ENCODE measurements at regions not wholly inside any gene's neighbourhood (a gene's known extent, or its start where the extent isn't known, plus 50 kb on each side); places are given as distances from the start of the nearest gene placed in this dataset.
A peak's percentile ranks its signal among the peaks of the same experiment; 100 is the strongest.

DNA sequence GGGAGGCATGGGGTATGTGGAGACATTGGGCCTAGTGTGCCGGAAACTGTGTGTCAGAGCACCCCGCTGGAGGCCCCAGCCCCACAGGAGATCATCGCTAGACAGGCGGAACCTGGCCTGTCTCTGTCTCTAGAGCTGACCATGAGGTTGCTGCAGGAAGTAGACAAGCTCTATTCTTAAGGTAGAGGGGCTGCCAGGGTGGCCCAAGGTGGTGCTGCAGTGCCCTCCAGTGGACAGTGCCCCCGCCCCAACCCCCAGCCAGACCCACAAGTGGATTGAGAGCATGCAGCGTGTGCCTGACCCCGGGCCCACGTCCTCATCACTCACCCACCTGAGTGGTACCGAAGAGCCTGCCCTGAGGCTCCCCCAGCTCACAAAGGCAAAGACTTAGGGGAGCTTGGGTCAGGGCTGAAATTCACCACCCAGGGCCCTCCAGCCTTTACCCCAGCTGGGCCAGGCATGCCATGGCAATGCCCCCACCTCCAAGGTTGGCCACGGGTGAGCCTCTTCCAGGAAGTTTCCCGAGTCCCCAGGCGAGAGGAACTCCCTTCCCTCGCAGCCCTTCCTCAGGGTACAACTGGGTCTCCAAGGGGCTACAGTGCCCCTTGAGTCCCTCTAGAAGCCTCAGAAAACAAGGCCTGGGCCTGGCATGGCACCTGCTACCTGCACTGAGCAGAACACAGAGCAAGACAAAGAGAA lies 155.0 kb downstream of the TTC32 start:
- Histone ChIP-seq H3K36me3 (ENCODE audit: insufficient read depth, low read length) (no peaks in the 10 kb centered on the region), H3K9me3 (ENCODE audit: low read depth, low read length) (no peaks in the 10 kb centered on the region), H2AFZ (ENCODE audit: low read length) (no peak overlapping the region), H3K4me1 (ENCODE audit: insufficient read depth, low read length) (peaks cover 8% of the 10 kb centered on the region), H3K79me2 (ENCODE audit: insufficient read depth, low read length) (no peaks in the 10 kb centered on the region), H4K20me1 (ENCODE audit: insufficient read depth, low read length) (no peaks in the 10 kb centered on the region), H3K27ac (ENCODE audit: low read depth, low read length) (no peak overlapping the region), H3K27me3 (ENCODE audit: insufficient read depth, low read length) (no peaks in the 10 kb centered on the region), H3K4me2 (ENCODE audit: insufficient read depth, low read length) (no peak overlapping the region), H3K4me3 (ENCODE audit: insufficient read depth, low read length) (no peak overlapping the region)
- TF ChIP-seq CTCF (IDR thresholded peaks at IDR 0.05; ENCODE audit: extremely low read depth, low read depth, low read length) = peak; percentile 18
- no peak for DNase-seq (ENCODE audit: insufficient read length, low spot score, missing footprints)

GRCh38 chr2:19746137-19746600 lies 155.6 kb downstream of the TTC32 start:
- no peak for TF ChIP-seq CTCF (IDR thresholded peaks at IDR 0.05; ENCODE audit: extremely low read depth, low read depth, low read length)
- no peaks in the 10 kb centered on the region for H3K36me3 ChIP-seq (ENCODE audit: insufficient read depth, low read length)
- no peak for DNase-seq (ENCODE audit: insufficient read length, low spot score, missing footprints)

GRCh38 chr2:19745318-19746136 lies 156.3 kb downstream of the TTC32 start:
- no peaks in the 10 kb centered on the region for H3K36me3 ChIP-seq (ENCODE audit: insufficient read depth, low read length)
- H3K27ac ChIP-seq (ENCODE audit: low read depth, low read length) = no peak overlapping the region
- DNase-seq (ENCODE audit: insufficient read length, low spot score, missing footprints) = no peak
- TF ChIP-seq CTCF (IDR thresholded peaks at IDR 0.05; ENCODE audit: extremely low read depth, low read depth, low read length) = no peak
- H2AFZ ChIP-seq (ENCODE audit: low read length) = peak overlapping the region; percentile 40
- H3K4me3 ChIP-seq (ENCODE audit: insufficient read depth, low read length) = no peak overlapping the region
- H3K4me2 ChIP-seq (ENCODE audit: insufficient read depth, low read length) = no peak overlapping the region
- no peaks in the 10 kb centered on the region for H3K27me3 ChIP-seq (ENCODE audit: insufficient read depth, low read length)
- peaks cover 8% of the 10 kb centered on the region for H3K4me1 ChIP-seq (ENCODE audit: insufficient read depth, low read length)
- no peaks in the 10 kb centered on the region for H4K20me1 ChIP-seq (ENCODE audit: insufficient read depth, low read length)
- H3K79me2 ChIP-seq (ENCODE audit: insufficient read depth, low read length) = no peaks in the 10 kb centered on the region
- H3K9me3 ChIP-seq (ENCODE audit: low read depth, low read length) = no peaks in the 10 kb centered on the region

More at GRCh38 chr2:19746137-19746600, 155.6 kb downstream of the TTC32 start:
- no peak overlapping the region for H3K4me3 ChIP-seq (ENCODE audit: insufficient read depth, low read length)
- H4K20me1 ChIP-seq (ENCODE audit: insufficient read depth, low read length) = no peaks in the 10 kb centered on the region
- peaks cover 8% of the 10 kb centered on the region for H3K4me1 ChIP-seq (ENCODE audit: insufficient read depth, low read length)
- H3K27me3 ChIP-seq (ENCODE audit: insufficient read depth, low read length) = no peaks in the 10 kb centered on the region
- no peak overlapping the region for H3K4me2 ChIP-seq (ENCODE audit: insufficient read depth, low read length)
- no peak overlapping the region for H2AFZ ChIP-seq (ENCODE audit: low read length)
- no peaks in the 10 kb centered on the region for H3K79me2 ChIP-seq (ENCODE audit: insufficient read depth, low read length)
- H3K27ac ChIP-seq (ENCODE audit: low read depth, low read length) = no peak overlapping the region
- H3K9me3 ChIP-seq (ENCODE audit: low read depth, low read length) = no peaks in the 10 kb centered on the region
